GM21528 (cell line): ENCODE measurements at regions not wholly inside any gene's neighbourhood (a gene's known extent, or its start where the extent isn't known, plus 50 kb on each side); places are given as distances from the start of the nearest gene placed in this dataset.
"Not testable (repeated sequence)": the region's sequence is repeated elsewhere in the genome, so short reads cannot be mapped to it uniquely, and the experiment has no call there.

Experiments used
- ATAC-seq: cut with Tn5 transposase; IDR thresholded peaks from one replicate; pipeline ENCODE4 v1.9.1; 2021; ENCODE audit warnings: mild to moderate bottlenecking, moderate library complexity; ENCODE audit not compliant: unreplicated experiment, low FRiP score

DNA sequence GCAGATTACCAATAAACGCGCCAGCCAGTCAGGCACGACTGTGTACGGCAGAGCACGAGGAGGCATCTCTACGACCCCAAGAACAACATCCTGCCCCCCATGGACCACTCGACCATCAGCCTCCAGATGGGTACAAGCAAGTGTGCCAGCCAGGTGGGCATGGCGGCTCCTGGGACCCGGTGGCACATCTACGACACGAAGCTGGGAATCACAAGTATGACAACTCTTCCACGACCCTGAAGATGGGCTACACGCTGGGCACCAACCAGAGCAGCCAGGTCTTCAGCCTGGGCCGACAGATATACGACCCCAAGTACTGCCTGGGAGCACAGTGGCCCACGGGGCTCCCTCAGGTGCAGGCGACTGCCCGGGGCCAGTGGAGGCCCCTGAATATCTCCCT is 217.6 kb downstream of the POTED start:
- no peak for ATAC-seq

DNA sequence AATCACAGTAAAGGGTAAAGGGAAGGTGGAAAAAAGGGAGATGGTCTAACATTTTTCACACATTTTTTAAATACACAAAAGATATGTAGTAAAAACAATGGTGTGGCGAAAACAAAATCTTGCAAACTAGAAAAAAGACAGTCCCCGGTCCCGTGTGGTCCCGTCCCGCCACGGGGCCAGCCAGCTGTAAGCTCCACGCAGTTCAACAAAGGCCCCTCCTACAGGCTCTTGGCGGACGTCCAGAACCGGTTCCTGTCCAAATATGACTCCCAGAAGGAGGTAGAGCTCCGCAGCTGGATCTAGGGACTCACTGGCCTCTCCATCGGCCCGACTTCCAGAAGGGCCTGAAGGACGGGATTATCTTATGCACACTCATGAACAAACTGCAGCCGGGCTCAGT is 216.9 kb downstream of the POTED start:
- ATAC-seq, result not testable (repeated sequence)

- ATAC-seq, result not testable (repeated sequence)
These were observed 215.7 kb downstream of the POTED start for GRCh38 chr21:13825218-13825778.

- ATAC-seq, result not testable (repeated sequence)
These were observed 210.7 kb downstream of the POTED start for GRCh38 chr21:13820286-13820685.

GRCh38 chr21:13812191-13812590 is 202.6 kb downstream of the POTED start:
- ATAC-seq, result not testable (repeated sequence)

GRCh38 chr21:13810559-13810958 is 201.0 kb downstream of the POTED start:
- ATAC-seq, result not testable (repeated sequence)

DNA sequence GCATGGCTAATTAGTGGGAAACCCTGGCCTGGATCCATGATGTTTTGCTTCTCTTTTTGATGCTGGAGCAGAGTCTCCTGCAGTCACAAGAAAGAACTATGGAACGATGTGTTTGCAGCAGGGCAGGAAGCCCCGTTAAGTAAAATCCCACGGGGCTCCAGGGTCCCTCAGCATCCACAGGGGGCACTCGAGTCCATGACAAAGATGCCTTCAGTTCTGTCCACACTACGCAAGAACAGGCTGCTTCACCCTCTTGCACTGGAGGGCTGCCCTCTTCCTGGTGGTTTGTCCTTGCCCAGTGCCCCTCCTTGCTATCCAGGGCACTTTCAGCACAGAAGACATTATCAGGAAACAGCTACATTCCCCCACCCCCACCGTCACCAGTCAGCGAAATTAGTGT is 196.9 kb downstream of the POTED start:
- not testable (repeated sequence) for ATAC-seq

GRCh38 chr21:13802757-13803156 is 193.2 kb downstream of the POTED start:
- ATAC-seq, result not testable (repeated sequence)
